Body of pancreas (tissue), 4 donors: ENCODE measurements at regions not wholly inside any gene's neighbourhood (a gene's known extent, or its start where the extent isn't known, plus 50 kb on each side); places are given as distances from the start of the nearest gene placed in this dataset.

Source experiments
- ATAC-seq: fragments of 150-250 bp; one replicate; pipeline ENCODE4 v1.9.1; 2016
- DNase-seq, 4 donors: peaks; one replicate each; pipeline ENCODE4 v3.0.0-alpha.2; 2019
- H3K27ac ChIP-seq, 4 donors: fragments of 200-600 bp; sonication (generic); 1 replicate in 3 of 4; 2 replicates in 1 of 4; pipeline versions ENCODE4 v1.5.1 to v1.6.1; 2016 to 2019; ENCODE audit warnings: mild to moderate bottlenecking in 1 of 4, mixed read lengths in 1 of 4, moderate library complexity in 1 of 4
- H3K27me3 ChIP-seq, 2 donors: fragments of 200-600 bp; sonication (generic); one replicate each; pipeline ENCODE4 v1.6.0; 2016; ENCODE audit warnings: mild to moderate bottlenecking in 1 of 2
- H3K36me3 ChIP-seq, 2 donors: fragments of 200-600 bp; sonication (generic); replicated peaks in 1 of 2; 2 replicates each; pipeline ENCODE4 v1.5.1; 2016; ENCODE audit warnings: low read depth in 2 of 2; ENCODE audit not compliant: insufficient read depth in 1 of 2
- H3K4me1 ChIP-seq: fragments of 200-600 bp; sonication (generic); one replicate; pipeline ENCODE4 v1.6.0; 2016
- H3K4me3 ChIP-seq, 2 donors: fragments of 200-600 bp; sonication (generic); 1 replicate in 1 of 2; 2 replicates in 1 of 2; pipeline ENCODE4 v1.5.1; 2016 to 2019
- H3K9me3 ChIP-seq, 3 donors: fragments of 200-600 bp; sonication (generic); 1 replicate in 2 of 3; 2 replicates in 1 of 3; pipeline ENCODE4 v1.5.1; 2016
- CTCF ChIP-seq, 7 experiments: fragments of 450-650 bp in 4 of 7; fragments of 200-600 bp in 3 of 7; sonication (generic) in 3 of 7; IDR thresholded peaks; one replicate each; pipeline ENCODE4 v1.5.1; 2016 to 2019; ENCODE audit warnings: antibody characterized with exemption in 7 of 7
- POLR2A ChIP-seq, 3 donors: fragments of 450-650 bp; IDR thresholded peaks; one replicate each; pipeline ENCODE4 v1.6.1; 2016; ENCODE audit warnings: antibody characterized with exemption in 3 of 3, mild to moderate bottlenecking in 2 of 3
- WGBS, 2 donors: methylation state at CpG; one replicate each; pipeline ENCODE4 v1.1.5; 2017; 5-methylcytosine and 5-hydroxymethylcytosine counted together
- intact Hi-C: fragments of 100-400 bp; cut with DNase I; formaldehyde crosslinking; loops from one replicate; pipeline ENCODE4 v1.15.1; 2023

DNA sequence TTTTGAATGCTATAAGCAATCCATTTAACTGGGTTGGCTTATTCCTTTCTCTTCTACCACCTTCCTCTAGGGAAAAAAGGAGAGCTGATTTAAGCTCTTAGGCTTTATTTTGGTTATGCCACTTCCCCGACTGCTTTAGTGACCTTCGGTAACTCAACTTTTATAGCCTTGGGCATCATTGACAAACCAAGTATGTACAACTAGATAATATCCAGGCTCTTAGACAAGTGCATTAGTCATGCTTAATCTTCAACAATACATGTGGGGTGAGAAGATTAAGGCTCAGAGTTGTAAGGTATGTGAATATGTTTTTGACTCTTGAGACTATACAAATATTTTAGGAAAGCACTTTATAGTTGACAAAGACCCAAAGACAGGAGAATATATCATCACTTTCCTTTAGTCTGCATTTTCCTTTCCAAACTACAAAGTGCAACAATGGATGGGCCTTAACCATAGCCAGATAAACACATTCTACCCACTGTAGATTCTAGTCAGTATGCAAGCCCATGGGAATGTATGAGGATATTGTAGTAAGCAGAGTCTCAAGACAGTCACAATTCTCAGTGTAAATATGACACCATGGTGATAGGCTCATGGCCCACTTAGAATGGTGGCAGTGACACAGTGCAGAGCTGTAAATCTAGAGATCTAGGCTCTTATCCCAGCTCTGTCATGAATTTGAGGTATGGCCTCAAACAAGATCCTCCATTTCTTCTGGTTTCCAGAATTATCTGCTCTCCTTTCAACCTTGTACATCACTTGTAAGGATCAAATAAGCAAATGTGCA is 1117.3 kb downstream of the SORCS3 start:
- 91 to 93% methylated on average over 2 of the region's 2 CpGs for WGBS, 2 donors
- no peak for DNase-seq
- ATAC-seq, result no peak
- TF ChIP-seq POLR2A (IDR thresholded peaks at IDR 0.05), result no peak
- TF ChIP-seq CTCF (IDR thresholded peaks at IDR 0.05), result no peak
- H3K27ac ChIP-seq, result no peak overlapping the region
- H3K9me3 ChIP-seq, result no peaks in the 10 kb centered on the region
- intact Hi-C loops, result no loop called here
- H3K36me3 ChIP-seq, result no peaks in the 10 kb centered on the region
- H3K4me3 ChIP-seq, result no peak overlapping the region
- H3K4me1 ChIP-seq, result no peaks in the 10 kb centered on the region
- no peaks in the 10 kb centered on the region for H3K27me3 ChIP-seq

GRCh38 chr10:105757302-105757701 is 1116.2 kb downstream of the SORCS3 start:
- ATAC-seq, result no peak
- no peak overlapping the region for H3K27ac ChIP-seq

GRCh38 chr10:105756386-105756785 is 1115.3 kb downstream of the SORCS3 start:
- H3K4me1 ChIP-seq, result no peaks in the 10 kb centered on the region
- H3K27me3 ChIP-seq, result no peaks in the 10 kb centered on the region
- WGBS, 2 donors, result 11 to 13% methylated on average over 3 of the region's 3 CpGs
- DNase-seq, result peak in 1 of 4 donors; percentile 7
- no peak overlapping the region for H3K4me3 ChIP-seq
- TF ChIP-seq POLR2A (IDR thresholded peaks at IDR 0.05) (no peak), CTCF (IDR thresholded peaks at IDR 0.05) (no peak)
- H3K27ac ChIP-seq, result no peak overlapping the region
- ATAC-seq, result no peak
- no peaks in the 10 kb centered on the region for H3K36me3 ChIP-seq
- H3K9me3 ChIP-seq, result no peaks in the 10 kb centered on the region
- intact Hi-C loops, result no loop called here

More at GRCh38 chr10:105757302-105757701, 1116.2 kb downstream of the SORCS3 start:
- WGBS, 2 donors, result 62 to 71% methylated on average over 4 of the region's 4 CpGs
- TF ChIP-seq POLR2A (IDR thresholded peaks at IDR 0.05) (no peak), CTCF (IDR thresholded peaks at IDR 0.05) (no peak)
- Histone ChIP-seq H3K27me3 (no peaks in the 10 kb centered on the region), H3K36me3 (no peaks in the 10 kb centered on the region), H3K4me1 (no peaks in the 10 kb centered on the region), H3K4me3 (no peak overlapping the region), H3K9me3 (no peaks in the 10 kb centered on the region)
- DNase-seq, result no peak
- intact Hi-C loops, result no loop called here

GRCh38 chr10:105751688-105752087 is 1110.6 kb downstream of the SORCS3 start:
- Histone ChIP-seq H3K4me1 (no peaks in the 10 kb centered on the region), H3K9me3 (no peaks in the 10 kb centered on the region), H3K27me3 (no peaks in the 10 kb centered on the region), H3K36me3 (no peaks in the 10 kb centered on the region), H3K27ac (no peak overlapping the region), H3K4me3 (no peak overlapping the region)
- intact Hi-C loops, result no loop called here
- no peak for DNase-seq
- ATAC-seq, result no peak
- TF ChIP-seq CTCF (IDR thresholded peaks at IDR 0.05), result no peak
- 38 to 40% methylated on average over 1 of the region's 1 CpG for WGBS, 2 donors

DNA sequence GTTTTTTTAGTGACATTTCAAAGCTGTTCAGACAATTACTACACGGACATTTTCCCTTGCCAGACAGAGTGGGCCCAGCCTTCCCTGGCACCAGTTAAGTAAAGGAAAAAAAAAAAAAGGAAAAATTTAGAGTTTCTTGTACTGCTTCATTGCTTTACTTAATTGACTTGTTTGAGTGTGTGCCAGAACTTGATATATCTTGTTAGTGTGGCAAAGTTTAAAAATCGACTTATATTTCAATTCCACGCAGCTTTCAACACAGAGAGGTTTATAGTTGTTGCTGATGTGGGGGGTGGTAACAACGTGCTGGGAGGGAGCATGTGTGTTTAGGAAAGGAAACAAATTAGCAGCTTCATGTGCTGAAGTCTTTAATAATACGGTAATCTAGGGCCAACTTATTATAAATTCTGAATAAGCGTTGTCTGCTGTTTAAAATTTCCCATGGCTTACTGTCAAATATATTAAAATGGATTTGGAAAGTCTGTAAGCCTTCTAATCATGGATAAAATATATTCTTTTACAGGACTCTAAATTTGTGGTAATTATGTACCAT is 1104.6 kb downstream of the SORCS3 start:
- no peak for DNase-seq
- ATAC-seq, result no peak

More for the DNA sequence above, 1104.6 kb downstream of the SORCS3 start:
- Histone ChIP-seq H3K4me3 (no peak overlapping the region), H3K27ac (no peak overlapping the region), H3K36me3 (no peaks in the 10 kb centered on the region), H3K9me3 (no peaks in the 10 kb centered on the region), H3K4me1 (peaks cover 17% of the 10 kb centered on the region), H3K27me3 (no peaks in the 10 kb centered on the region)
- intact Hi-C loops, result no loop called here
- no peak for TF ChIP-seq POLR2A (IDR thresholded peaks at IDR 0.05)
- no peak for TF ChIP-seq CTCF (IDR thresholded peaks at IDR 0.05)
- WGBS, 2 donors, result 85 to 87% methylated on average over 6 of the region's 6 CpGs
